ENCODE measurements at regions not wholly inside any gene's neighbourhood (a gene's known extent, or its start where the extent isn't known, plus 50 kb on each side); places are given as distances from the start of the nearest gene placed in this dataset.

GRCh38 chr9:115966660-115967059 is 186.9 kb upstream of the PAPPA start:
- TF ChIP-seq CTCF (IDR thresholded peaks at IDR 0.05; ENCODE audit: low read depth, low read length, missing input control) (no peak), GABPA (IDR thresholded peaks at IDR 0.05 in 1 of 2, conservative IDR thresholded peaks at IDR 0.05 in 1 of 2) (no peak), MAX (IDR thresholded peaks at IDR 0.05) (no peak), HNF4G (IDR thresholded peaks at IDR 0.05) (peak; percentile 40), TAF1 (conservative IDR thresholded peaks at IDR 0.05) (no peak)

All from liver (tissue), 3 donors.